ENCODE measurements at regions not wholly inside any gene's neighbourhood (a gene's known extent, or its start where the extent isn't known, plus 50 kb on each side); places are given as distances from the start of the nearest gene placed in this dataset.

GRCh38 chr20:11031300-11031699 is 357.5 kb upstream of the JAG1 start:
- no peak for TF ChIP-seq CTCF (conservative IDR thresholded peaks at IDR 0.05; ENCODE audit: low read depth, low read length)
- no peak for TF ChIP-seq RAD21 (IDR thresholded peaks at IDR 0.05; ENCODE audit: low read length)
- no peak for TF ChIP-seq FOS (IDR thresholded peaks at IDR 0.05; ENCODE audit: low read depth, low read length)
- no peak for TF ChIP-seq POLR2A (IDR thresholded peaks at IDR 0.05; ENCODE audit: low read depth, low read length)
- no peak for TF ChIP-seq MAFK (IDR thresholded peaks at IDR 0.05; ENCODE audit: low read depth, low read length)
- no peak for TF ChIP-seq NFE2L2 (IDR thresholded peaks at IDR 0.05; ENCODE audit: low read depth, low read length)
- TF ChIP-seq RFX5 (IDR thresholded peaks at IDR 0.05; ENCODE audit: low read depth, low read length) = no peak
- TF ChIP-seq CEBPB (IDR thresholded peaks at IDR 0.05; ENCODE audit: low read depth, low read length) = no peak
- TF ChIP-seq RCOR1 (IDR thresholded peaks at IDR 0.05; ENCODE audit: insufficient replicate concordance, low read length) = no peak
